C4-2B (cell line): ENCODE measurements at regions not wholly inside any gene's neighbourhood (a gene's known extent, or its start where the extent isn't known, plus 50 kb on each side); places are given as distances from the start of the nearest gene placed in this dataset.

Source experiments
- ZFX ChIP-seq: fragments of 450-650 bp; IDR thresholded peaks from 2 replicates; pipeline ENCODE4 v1.6.1; 2017
- TF ChIP-seq, protein P1 (sequence below): fragments of 450-650 bp; conservative IDR thresholded peaks from 2 replicates; pipeline ENCODE4 v1.5.1; 2017; ENCODE audit warnings: mild to moderate bottlenecking

DNA sequence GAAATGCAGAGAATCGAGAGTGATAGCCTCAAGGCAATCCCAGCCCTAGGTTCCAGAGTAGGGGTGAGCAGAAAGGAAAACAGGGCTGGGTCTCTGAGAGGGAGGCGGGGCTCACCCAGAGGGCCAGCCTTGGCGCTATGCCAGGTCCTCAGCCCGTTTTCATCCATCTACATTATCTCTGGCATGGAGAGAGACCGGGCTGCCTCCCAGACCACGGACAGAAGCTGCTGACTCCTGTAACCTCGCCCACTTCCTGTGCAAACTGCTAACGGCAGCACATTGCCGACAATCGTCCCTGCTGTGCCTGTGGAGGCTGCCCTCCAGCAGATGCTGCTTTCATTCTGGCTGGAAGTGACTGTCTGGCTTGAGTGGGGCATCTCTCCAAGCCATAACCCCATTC, 569.1 kb downstream of the NPHP4 start:
- TF ChIP-seq, protein P1, sequence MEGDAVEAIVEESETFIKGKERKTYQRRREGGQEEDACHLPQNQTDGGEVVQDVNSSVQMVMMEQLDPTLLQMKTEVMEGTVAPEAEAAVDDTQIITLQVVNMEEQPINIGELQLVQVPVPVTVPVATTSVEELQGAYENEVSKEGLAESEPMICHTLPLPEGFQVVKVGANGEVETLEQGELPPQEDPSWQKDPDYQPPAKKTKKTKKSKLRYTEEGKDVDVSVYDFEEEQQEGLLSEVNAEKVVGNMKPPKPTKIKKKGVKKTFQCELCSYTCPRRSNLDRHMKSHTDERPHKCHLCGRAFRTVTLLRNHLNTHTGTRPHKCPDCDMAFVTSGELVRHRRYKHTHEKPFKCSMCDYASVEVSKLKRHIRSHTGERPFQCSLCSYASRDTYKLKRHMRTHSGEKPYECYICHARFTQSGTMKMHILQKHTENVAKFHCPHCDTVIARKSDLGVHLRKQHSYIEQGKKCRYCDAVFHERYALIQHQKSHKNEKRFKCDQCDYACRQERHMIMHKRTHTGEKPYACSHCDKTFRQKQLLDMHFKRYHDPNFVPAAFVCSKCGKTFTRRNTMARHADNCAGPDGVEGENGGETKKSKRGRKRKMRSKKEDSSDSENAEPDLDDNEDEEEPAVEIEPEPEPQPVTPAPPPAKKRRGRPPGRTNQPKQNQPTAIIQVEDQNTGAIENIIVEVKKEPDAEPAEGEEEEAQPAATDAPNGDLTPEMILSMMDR: no peak
- TF ChIP-seq ZFX: no peak
